Gastroesophageal sphincter (tissue), 3 donors: ENCODE measurements at regions not wholly inside any gene's neighbourhood (a gene's known extent, or its start where the extent isn't known, plus 50 kb on each side); places are given as distances from the start of the nearest gene placed in this dataset.

Experiments used
- EP300 ChIP-seq: sonication (generic); formaldehyde crosslinking; IDR thresholded peaks from one replicate; pipeline ENCODE4 v1.6.1; 2017; ENCODE audit warnings: antibody characterized with exemption, mild to moderate bottlenecking
- POLR2A ChIP-seq, 2 donors: fragments of 450-650 bp; IDR thresholded peaks; one replicate each; pipeline ENCODE4 v1.6.1; 2017; ENCODE audit warnings: antibody characterized with exemption in 2 of 2, mild to moderate bottlenecking in 2 of 2, moderate library complexity in 1 of 2
- POLR2AphosphoS5 ChIP-seq: sonication (generic); formaldehyde crosslinking; IDR thresholded peaks from one replicate; pipeline ENCODE4 v1.6.1; 2017; ENCODE audit warnings: antibody characterized with exemption
- TF ChIP-seq, protein P1 (sequence below), 4 experiments: fragments of 200-600 bp in 2 of 4; fragments of 450-650 bp in 2 of 4; sonication (generic) in 1 of 4; IDR thresholded peaks; one replicate each; pipeline ENCODE4 v1.5.1; 2017 to 2019; ENCODE audit warnings: antibody characterized with exemption in 4 of 4, mild to moderate bottlenecking in 2 of 4, moderate library complexity in 2 of 4

- TF ChIP-seq, protein P1, sequence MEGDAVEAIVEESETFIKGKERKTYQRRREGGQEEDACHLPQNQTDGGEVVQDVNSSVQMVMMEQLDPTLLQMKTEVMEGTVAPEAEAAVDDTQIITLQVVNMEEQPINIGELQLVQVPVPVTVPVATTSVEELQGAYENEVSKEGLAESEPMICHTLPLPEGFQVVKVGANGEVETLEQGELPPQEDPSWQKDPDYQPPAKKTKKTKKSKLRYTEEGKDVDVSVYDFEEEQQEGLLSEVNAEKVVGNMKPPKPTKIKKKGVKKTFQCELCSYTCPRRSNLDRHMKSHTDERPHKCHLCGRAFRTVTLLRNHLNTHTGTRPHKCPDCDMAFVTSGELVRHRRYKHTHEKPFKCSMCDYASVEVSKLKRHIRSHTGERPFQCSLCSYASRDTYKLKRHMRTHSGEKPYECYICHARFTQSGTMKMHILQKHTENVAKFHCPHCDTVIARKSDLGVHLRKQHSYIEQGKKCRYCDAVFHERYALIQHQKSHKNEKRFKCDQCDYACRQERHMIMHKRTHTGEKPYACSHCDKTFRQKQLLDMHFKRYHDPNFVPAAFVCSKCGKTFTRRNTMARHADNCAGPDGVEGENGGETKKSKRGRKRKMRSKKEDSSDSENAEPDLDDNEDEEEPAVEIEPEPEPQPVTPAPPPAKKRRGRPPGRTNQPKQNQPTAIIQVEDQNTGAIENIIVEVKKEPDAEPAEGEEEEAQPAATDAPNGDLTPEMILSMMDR (IDR thresholded peaks at IDR 0.05): no peak
- TF ChIP-seq POLR2A (IDR thresholded peaks at IDR 0.05): no peak
- no peak for TF ChIP-seq POLR2AphosphoS5
- TF ChIP-seq EP300: no peak
Observed at GRCh38 chr5:60510663-60511062, 189.3 kb downstream of the DEPDC1B start.
